NCI-H774 (cell line): ENCODE measurements at regions not wholly inside any gene's neighbourhood (a gene's known extent, or its start where the extent isn't known, plus 50 kb on each side); places are given as distances from the start of the nearest gene placed in this dataset.

Experiments
- DNase-seq: peaks from one replicate; lab custom pipeline; 2025; lab: John Stamatoyannopoulos, UW

DNA sequence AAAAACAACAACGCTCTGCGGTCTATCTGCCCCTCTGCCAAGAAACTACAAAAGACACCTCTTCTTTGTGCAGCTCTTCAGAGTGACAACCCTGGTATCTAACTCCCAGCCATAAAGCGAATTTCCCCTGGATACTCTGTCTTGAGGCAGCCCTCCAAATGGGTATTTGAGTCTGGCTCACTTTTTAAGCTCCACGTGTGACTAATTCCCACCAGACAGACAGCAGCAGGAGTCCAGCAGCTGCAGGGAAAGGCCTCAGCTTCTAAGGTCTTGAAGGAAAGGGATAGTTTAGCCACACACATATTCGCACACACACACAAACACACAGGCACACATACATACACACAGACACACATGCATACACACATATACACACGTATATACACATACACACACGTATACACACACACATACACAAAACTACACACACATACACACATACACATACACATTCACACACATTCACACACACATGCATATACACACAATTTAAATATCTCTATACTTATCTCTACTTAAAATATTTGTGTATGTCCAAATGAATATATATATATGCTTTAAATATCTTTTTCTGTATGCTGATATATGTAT is 188.8 kb downstream of the TSHZ3 start:
- no peak for DNase-seq

DNA sequence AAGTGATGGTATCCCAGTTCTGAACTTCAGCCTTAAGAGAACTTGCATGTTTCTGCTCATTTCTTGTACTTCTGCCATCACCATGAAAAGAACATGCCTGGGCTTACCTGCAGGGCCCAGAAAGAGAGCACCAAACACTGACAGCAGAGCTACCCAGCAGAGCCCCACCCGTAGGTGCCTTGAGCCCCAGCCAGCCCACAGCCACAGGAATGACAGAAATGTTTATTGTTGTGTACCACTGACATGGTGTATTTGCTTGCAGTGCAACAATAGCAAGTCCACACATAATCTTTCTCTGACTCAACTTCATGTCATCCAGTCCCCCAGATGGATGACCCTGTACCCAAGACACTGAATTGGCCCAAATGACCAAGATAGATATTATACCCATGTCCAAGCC is 195.2 kb downstream of the TSHZ3 start:
- DNase-seq, result no peak

DNA sequence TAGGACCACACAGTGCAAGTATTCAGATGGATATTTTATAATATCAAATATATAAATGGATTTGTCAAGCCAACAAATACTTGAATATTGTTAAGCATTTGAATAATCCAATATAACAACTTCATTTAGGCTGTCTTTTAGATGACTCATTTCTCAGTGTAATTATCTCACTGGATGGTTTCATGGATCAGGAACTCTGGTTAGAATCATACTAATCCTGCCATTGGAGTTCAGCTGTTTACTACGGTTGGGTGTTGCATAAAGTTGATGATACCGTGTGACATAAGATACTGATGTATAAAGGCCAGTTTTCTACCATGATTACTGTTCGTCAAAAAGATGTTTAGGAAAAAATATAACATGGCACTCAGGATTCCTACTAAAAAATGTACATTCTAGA is 196.3 kb downstream of the TSHZ3 start:
- DNase-seq, result no peak

DNA sequence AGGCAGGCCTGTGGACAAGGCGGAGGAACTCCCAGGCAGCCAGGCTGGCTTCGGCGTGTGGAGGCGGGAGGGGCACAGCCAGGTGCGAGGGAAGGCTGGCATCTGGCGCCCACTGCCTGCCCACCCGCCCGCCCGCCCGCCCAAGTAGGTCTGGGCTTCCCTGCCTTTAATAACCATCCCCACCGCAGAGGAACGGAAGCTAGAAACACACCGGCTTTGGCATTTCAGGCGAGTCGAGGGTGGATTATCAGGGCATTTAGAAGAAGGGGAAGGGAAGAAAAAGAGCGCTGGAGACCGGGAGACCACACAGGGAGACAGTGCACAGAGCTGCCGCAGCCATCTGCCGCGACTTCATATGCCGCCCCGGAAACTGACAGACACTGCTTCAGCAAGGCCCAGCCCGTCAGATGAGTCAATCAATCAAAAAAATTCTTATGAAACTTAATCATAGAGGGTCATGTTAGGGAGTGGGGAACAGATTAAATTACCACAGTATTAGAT is 199.7 kb downstream of the TSHZ3 start:
- no peak for DNase-seq

DNA sequence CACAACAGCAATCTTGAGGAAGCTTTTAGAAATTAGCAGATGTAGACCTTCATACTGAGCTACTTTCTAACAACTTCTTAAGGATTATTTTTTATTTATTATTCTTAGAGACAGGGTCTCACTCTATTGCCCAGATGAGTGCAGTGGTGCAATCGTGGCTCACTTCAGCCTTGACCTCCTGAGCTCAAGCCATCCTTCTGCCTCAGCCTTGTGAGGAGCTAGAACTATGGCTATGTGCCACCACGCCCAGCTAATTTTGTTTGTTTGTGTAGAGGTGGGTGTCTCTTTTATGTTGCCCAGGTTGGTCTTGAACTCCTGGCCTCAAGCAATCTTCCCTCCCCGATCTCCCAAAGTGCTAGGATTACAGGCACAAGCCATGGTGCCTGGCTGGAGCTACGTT is 200.6 kb downstream of the TSHZ3 start:
- DNase-seq, result no peak

DNA sequence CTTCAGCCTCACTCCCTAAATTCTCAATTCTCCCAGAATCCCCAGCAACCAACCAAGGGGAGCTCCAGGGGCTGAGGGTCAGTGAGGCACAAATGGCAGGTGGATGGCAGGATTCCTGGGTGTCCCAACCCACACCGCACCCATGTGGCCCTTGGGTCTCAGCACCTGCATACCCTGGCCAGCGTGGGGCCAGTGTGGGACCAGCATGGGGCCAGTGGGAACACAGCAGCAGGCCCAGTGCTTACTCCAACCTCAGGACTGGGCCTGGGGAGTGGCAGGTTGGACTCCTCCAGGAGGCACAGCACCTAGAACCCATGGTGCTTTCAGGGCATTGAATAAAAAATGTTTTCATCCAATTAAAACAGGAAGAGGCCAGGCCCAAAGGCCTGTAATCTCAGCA is 202.0 kb downstream of the TSHZ3 start:
- no peak for DNase-seq

DNA sequence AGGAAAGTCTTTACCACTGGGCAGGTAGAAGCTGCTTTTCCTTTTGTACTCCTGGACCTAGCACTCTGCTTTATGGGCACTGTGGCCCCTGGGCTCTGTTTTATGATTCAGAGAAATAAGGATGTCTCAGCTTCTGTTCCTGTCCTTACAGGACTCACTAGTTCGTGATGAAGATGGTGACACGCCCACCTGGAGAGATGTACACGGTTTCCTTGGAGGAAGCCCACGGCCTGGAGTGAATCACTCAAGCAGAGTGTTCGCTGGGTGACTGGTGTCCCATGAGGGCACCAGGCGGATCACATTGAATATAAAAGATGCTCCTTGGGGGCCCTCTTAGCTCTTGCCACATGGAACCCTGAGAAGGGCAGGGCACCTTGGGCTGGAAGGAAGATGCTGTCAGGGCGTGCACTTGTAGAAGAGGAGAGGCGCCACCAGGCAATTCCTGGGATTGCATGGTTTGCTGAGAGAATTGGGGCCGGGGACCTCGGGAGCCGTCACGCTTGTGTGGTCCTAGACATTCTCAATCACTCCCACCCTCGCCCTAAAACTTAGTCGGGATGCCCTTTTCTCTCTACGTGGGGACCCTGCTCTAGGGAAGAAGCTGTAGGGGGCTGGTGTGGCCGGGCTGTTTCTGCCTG is 202.6 kb downstream of the TSHZ3 start:
- no peak for DNase-seq

DNA sequence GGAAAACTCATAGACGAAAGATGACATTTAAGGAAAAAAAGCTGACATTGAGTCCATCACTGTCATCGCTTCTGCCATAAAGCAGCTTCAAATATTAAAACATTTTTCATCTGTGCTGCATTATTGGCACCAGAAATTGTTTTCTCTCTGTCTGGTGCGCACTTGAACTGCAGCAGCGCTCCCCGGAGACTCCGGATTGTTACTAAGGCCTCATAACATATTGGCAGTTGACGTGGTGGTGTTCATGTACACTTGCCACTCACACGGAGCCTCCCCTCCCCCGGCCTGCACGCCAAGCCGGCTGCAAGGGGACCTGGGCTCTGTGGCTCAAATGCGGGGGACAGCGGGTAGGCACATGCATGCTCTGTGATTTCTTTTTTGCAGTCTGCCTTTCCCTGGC is 203.2 kb downstream of the TSHZ3 start:
- no peak for DNase-seq

DNA sequence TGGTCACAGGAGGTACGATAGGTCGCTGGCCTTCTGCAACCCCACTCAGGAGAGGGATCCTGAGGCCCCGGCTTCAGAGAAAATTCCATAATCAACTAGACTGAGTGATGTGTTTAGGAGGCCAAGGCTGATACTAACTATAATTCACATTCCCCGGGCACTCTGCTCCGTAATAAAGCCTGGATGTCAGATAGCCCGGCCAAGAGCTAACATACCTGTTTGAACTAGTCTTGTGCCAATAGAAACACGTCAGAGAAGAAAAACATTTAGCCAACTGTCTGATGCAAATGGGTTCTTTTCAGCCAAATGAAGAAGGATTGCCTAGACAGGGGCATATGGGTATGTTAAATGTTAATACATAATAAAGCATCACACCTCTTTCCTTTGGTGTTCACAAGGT is 204.2 kb downstream of the TSHZ3 start:
- DNase-seq, result no peak

DNA sequence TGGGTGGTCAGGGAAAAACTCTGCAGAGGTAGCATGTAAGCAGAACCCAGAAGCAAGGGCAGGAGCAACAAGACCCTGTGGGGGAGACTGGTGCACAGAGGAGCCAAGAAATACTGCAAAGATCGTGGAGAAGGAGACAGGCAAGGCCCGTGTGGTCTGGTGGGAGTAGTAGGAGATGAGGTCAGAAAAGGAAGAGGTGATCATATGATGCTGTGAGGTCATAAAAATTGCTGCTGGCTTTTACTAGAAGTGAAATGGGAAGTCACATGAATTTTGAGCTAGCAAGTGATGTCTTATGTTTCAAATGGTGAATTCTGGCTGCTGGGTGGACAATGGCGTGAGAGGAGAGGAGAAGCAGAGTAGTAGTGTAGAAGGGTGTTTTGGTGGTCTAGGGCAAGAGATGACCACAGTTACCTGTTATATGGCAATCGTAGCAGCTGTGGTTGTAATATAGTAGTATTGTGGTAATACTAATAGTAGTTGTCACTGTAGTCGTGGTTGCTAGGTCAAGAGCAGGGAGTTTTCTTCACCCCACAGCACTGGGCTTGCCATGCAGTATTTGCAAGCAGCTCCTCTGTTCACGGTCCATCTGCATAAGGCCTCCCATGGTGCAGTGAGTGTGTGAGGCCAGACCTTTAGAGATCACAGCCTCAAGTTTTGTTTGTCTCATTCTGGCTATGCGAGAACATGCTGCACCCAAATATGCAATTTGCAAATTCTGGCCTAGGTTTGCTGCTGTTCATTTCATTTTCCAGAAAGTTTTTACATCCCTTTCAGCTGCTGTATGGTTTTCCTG is 205.0 kb downstream of the TSHZ3 start:
- DNase-seq, result no peak

DNA sequence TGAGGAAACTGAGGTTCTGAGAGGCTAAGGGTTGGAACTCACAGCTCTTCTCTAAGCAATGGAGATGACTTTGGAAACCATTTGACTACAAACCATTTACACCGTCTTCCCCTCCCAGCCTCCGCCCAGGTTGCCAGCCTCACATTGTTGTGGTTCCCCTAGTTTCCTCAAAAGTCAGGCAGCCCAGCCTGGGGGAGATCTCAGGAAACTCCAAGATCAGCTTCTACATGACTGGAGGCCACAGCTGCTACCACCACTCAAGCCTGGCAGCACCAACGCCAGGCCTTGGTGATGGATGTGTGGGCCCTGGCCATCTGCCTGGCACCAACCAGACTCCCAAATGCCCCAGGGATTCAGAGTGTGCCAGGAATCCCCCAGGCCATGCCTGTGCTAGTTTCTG is 207.9 kb downstream of the TSHZ3 start:
- no peak for DNase-seq

DNA sequence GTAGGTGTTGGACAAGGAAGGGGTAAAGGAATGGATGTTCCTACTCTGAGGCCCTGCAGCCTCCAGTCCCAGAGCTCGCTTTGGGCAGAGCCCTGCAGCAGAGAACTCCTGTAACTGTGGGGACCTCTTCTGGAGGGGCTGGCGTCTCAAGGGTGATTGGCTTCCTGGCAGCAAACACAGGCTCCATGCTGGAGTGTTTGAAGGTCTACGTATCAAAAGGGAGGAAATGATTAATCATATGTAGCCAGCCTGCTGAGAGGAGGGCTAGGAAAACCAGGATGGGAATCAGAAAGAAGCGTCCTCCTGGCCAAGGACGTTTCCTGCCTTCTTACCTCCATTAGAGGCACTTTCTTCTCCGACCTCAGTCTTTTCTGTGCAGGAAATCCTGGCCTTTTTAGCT is 208.5 kb downstream of the TSHZ3 start:
- DNase-seq, result no peak

DNA sequence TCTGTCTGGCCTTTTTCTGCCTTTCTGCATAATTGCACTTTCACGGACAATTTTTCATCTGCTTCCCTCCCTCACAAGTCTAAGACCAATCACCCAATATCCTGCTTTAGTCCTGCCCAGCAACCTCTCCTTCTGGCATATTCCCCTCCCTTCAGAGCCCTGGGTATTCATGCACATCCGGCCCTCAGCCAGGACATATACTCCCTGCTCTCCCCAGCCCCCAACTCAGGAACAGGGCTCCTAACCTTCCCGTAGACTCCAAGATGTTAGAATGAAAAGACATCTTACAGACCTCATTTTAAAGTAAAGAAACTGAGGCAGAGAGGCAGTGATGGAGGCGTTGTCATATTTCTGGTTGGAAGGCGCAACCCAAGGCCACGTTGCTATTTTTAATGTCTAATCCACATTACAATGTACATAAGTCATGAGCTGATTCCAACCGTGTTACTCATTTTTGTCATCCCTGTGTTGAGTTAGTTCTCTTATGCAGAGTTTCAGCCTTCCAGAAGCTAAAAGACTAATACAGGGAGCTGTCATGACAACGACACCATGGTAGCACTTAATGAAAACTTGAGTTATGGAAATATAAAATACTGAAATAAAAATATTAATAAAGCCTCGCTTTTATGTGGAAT is 209.2 kb downstream of the TSHZ3 start:
- no peak for DNase-seq

DNA sequence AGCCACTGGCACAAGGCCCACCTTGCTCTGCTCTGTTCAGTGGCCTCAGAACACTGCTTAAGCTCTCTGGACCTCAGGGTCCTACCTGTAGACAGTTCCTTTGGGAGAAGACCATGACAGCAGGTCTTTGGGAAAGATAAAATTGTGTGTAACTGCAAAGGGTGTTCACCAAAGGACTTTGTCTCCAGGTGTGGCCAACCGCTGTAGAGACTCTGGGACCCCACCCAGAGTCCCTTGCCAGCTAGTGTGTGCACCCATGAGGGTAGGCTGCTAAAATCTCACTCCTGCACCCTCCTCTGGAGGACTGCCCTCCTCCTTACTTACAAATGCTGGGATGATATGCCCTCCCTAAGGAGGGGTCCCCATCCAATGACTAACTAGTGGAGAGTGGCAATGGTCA is 211.2 kb downstream of the TSHZ3 start:
- no peak for DNase-seq

DNA sequence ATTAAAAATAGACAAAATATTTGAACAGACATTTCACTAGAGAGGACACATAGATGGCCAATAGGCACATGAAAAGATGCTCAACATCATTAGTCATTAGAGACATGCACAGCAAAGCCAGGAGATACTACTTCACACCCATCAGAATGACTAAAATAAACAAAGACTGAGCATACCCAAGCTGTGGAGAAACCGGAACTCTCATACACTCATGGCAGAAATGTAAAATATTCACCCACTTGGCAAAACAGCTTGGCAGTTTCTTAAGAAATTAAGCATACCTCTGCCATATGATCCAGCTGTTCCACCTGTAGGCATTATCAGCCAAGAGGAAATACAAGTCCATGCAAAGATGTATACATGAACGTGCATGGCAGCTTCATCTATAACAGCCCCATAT is 213.4 kb downstream of the TSHZ3 start:
- DNase-seq, result no peak

DNA sequence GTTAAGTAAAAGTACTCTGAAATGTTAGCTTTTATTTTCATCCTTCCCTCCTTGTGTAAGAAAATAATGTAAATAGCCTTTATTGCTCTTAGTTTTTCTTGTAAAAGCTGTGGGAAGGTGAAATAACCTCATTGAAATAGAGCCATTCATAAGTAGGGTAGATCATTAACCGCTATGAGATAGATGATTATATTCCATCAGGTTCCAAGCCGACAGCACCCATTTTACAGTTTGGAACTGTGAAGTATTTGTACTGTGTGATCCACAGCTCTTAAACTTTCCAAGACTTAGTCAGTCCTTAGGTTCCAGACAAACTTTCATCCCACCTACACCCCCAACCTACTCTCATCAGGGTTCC is 216.5 kb downstream of the TSHZ3 start:
- no peak for DNase-seq

DNA sequence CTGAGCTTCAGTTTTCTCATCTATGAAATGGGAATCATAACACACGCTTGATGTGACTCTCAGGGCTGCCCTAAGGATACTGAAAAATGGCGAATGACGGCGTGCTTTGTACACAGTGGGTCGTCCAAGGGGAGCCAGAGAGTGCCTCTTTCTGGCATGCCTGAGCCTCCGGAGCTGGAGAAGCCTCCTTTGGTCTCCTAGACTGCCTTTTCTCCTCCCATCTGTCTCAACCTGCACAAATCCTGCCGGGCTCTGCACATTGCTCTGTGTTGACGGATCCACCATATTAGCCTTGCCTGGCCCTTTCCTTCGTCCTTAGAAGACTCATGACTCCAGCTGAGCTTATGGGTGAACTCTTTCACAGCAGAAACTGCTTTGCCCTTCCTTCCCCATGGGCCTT is 220.9 kb downstream of the TSHZ3 start:
- DNase-seq, result no peak

DNA sequence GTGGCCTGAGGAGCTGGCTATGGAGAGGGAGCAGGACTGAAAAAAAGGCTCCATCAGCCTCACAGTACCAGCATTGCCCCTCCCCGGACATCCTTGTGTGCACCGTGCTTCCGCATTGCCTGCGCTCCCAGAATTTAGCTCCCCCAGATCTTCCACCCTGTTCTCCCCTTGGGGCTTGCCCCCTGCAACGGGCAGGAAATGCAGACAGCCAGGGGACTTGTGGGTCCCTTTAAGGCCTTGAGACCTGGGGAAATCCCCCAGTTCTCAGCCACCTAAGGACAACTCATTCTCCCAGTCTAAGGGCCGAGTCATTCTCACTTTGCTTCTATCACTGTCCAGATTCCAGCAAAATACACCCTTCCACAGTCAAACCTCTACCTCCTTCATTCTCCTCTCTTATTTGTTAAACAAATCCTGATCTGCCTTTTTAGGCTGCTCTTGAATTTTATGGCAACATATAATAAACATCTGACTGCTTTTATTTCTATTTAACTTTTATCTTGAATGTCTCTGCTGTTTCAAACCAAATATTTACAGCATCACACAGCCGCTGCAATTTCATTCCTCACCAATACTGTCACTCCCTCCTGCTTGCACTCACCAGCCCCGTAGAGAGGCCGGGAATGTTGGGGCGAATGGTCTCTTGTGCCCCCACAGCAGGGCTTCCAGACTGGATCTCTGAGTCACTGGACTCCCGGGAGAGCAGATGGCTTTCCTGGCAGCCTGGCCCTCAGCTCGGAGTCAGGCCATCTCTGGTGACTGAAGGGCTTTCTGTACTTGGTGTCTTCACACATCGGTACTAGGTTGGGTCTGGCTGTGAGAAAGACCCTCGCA is 221.9 kb downstream of the TSHZ3 start:
- no peak for DNase-seq

DNA sequence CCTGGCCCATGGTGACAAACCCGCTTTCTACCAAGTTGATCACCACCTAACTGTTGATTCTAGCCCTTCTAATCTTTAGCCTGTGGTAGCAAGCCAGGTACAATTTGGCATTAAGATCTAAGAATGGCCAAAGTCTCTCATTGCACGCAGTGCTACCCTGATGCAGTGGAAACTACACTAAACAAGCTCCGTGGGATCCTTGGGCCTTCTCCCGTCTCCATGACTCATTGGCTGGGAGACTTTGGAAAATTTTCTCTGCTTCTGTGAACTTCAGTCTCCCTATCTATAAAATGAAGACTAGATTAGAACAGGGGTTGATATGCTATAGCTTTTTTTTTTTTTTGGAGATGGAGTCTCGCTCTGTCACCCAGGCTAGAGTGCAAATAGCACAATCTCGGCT is 223.0 kb downstream of the TSHZ3 start:
- DNase-seq, result no peak

DNA sequence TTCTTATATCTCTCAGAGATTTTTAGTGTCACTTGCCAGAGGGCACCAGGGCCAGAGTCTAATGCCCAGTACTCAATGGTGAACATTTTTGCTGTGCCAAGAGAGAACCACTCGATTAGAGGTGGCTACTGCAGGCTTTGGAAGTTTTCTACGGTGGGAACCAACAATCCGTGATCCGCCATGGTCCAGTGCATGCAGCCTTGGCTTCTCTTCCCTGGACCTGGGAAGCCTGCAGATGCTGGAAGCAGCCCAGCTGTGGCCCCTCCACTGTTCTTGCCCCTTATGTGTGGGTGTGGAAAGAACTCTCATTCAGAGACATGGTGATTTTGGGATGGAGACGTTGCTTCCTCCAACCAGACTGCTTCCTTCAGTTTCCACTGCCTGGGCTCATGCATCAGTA is 224.2 kb downstream of the TSHZ3 start:
- DNase-seq, result no peak

DNA sequence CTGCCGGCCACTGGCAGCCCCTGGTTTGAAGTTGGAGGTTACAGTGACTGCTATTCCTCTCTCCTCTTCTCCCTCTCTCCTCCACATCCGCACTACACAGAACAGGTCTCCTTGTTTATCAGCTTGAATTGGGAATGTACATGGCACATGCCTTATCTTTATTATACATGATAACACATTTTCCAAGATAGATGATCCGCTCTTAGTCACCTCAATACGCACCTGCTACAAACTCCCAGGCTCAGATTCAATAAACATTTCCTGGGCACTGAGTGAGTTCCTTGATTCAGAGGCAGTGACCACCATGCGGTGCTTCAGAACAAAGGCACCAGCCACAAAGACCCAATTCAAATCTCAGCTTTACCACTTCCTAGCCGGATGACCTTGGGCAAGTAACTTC is 227.7 kb downstream of the TSHZ3 start:
- DNase-seq, result no peak

DNA sequence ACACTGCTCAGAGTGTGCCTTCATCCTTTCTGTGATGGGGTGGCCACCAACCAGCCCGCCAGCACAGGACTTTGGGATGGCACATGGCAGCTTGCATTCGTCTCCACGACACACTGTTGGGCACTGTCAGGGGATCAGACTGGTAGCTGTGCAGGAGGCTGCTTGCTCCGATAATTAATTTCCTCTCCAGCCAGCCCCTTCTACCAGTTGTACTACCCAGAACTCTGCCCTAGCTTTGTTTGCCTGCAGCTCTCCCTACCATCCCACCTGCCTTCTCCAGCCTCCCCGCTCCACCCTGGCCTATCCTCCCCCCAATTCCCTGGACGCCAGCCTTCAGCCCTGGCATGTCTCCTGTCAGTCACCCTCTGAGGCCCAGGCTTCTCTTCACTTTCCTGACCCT is 228.3 kb downstream of the TSHZ3 start:
- no peak for DNase-seq
